Adrenal gland (tissue), 9 donors: ENCODE measurements at regions not wholly inside any gene's neighbourhood (a gene's known extent, or its start where the extent isn't known, plus 50 kb on each side); places are given as distances from the start of the nearest gene placed in this dataset.

ENCODE experiments used
- DNase-seq, 7 donors: peaks; one replicate each; pipeline ENCODE4 v3.0.0-alpha.2; 2019 to 2020
- H3K27ac ChIP-seq, 5 donors: fragments of 200-600 bp; sonication (generic) in 4 of 5; 1 replicate in 3 of 5; 2 replicates in 2 of 5; pipeline versions ENCODE4 v1.5.1 to v1.8.0; 2016 to 2020; ENCODE audit warnings: mild to moderate bottlenecking in 1 of 5
- H3K27me3 ChIP-seq: fragments of 200-600 bp; 2 replicates; pipeline ENCODE4 v1.8.0; 2021
- H3K36me3 ChIP-seq, 2 donors: fragments of 200-600 bp; replicated peaks in 1 of 2; 1 replicate in 1 of 2; 2 replicates in 1 of 2; pipeline versions ENCODE4 v1.5.1 to v1.8.0; 2018 to 2022
- H3K4me1 ChIP-seq, 2 donors: fragments of 200-600 bp; replicated peaks in 1 of 2; 1 replicate in 1 of 2; 2 replicates in 1 of 2; pipeline versions ENCODE4 v1.5.1 to v1.8.0; 2018 to 2021
- H3K4me3 ChIP-seq, 4 donors: fragments of 200-600 bp; sonication (generic) in 3 of 4; one replicate each; pipeline ENCODE4 v1.5.1; 2016 to 2018
- H3K9me3 ChIP-seq, 3 donors: fragments of 200-600 bp; sonication (generic) in 1 of 3; replicated peaks in 1 of 3; 1 replicate in 2 of 3; 2 replicates in 1 of 3; pipeline versions ENCODE4 v1.5.1 to v1.8.0; 2016 to 2021
- POLR2A ChIP-seq, 2 donors: fragments of 450-650 bp; IDR thresholded peaks; one replicate each; pipeline ENCODE4 v1.6.1; 2017; ENCODE audit warnings: antibody characterized with exemption in 2 of 2, mild to moderate bottlenecking in 2 of 2, moderate library complexity in 1 of 2
- WGBS, 4 donors: extraction: QIAGEN DNeasy Blood & Tissue Kit in 2 of 4; methylation state at CpG; one replicate each; pipeline versions ENCODE4 v1.1.5 to v1.1.7; 2013 to 2017; 5-methylcytosine and 5-hydroxymethylcytosine counted together
- intact Hi-C, 2 donors: fragments of 100-400 bp; cut with DNase I; formaldehyde crosslinking; loops; one replicate each; pipeline versions ENCODE4 v1.14.1 to v1.15.0; 2022 to 2023
- TF ChIP-seq, protein P1 (sequence below), 6 experiments: fragments of 450-650 bp in 4 of 6; fragments of 200-600 bp in 2 of 6; sonication (generic) in 1 of 6; IDR thresholded peaks; 1 replicate in 5 of 6; 2 replicates in 1 of 6; pipeline versions ENCODE4 v1.5.1 to v1.8.0; 2016 to 2021; ENCODE audit warnings: antibody characterized with exemption in 6 of 6, mild to moderate bottlenecking in 2 of 6, moderate library complexity in 1 of 6
- donor health status: healthy with polysubstance abuse.
- donor health status: Bipolar disorder and iron deficiency.
- donor health status: DM: yes; HTN: yes; CAD: no.
- donor health status: DM: no; HTN: no; CAD: no.
- donor health status: DM: no; HTN: no; CAD: no.

DNA sequence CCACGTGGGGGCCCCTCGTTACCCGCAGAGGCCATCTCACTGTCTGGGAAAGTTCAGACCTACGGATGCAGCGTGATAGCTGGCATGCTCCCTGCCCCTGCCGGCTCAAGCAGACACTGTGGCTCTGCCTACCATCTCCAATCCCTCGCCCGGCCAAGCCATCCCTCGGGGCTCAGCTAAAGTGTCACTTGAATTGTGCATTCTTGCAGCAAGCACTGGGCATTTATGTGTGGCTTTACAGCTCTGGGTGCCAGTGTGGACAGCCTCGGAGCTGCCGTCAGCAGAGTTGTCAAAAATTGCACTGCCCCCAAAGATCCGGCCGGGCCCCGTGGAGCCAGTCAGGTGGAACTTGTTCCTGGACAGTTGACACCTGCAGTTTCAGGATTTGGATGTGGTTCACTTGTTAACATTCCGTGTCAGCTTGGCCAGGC lies 75.0 kb upstream of the FGF3 start:
- Histone ChIP-seq H3K4me1 (peaks cover 6 to 21% of the 10 kb centered on the region in 2 donors), H3K27me3 (no peaks in the 10 kb centered on the region), H3K36me3 (no peaks in the 10 kb centered on the region), H3K27ac (no peak overlapping the region), H3K9me3 (no peaks in the 10 kb centered on the region), H3K4me3 (no peak overlapping the region)
- 83 to 90% (median 87%) methylated on average over 7 to 15 of the region's 15 CpGs for WGBS, 4 donors
- no peak for TF ChIP-seq POLR2A (IDR thresholded peaks at IDR 0.05)
- TF ChIP-seq, protein P1, sequence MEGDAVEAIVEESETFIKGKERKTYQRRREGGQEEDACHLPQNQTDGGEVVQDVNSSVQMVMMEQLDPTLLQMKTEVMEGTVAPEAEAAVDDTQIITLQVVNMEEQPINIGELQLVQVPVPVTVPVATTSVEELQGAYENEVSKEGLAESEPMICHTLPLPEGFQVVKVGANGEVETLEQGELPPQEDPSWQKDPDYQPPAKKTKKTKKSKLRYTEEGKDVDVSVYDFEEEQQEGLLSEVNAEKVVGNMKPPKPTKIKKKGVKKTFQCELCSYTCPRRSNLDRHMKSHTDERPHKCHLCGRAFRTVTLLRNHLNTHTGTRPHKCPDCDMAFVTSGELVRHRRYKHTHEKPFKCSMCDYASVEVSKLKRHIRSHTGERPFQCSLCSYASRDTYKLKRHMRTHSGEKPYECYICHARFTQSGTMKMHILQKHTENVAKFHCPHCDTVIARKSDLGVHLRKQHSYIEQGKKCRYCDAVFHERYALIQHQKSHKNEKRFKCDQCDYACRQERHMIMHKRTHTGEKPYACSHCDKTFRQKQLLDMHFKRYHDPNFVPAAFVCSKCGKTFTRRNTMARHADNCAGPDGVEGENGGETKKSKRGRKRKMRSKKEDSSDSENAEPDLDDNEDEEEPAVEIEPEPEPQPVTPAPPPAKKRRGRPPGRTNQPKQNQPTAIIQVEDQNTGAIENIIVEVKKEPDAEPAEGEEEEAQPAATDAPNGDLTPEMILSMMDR (IDR thresholded peaks at IDR 0.05), result no peak
- no peak for DNase-seq
- intact Hi-C loops, result no loop called here

DNA sequence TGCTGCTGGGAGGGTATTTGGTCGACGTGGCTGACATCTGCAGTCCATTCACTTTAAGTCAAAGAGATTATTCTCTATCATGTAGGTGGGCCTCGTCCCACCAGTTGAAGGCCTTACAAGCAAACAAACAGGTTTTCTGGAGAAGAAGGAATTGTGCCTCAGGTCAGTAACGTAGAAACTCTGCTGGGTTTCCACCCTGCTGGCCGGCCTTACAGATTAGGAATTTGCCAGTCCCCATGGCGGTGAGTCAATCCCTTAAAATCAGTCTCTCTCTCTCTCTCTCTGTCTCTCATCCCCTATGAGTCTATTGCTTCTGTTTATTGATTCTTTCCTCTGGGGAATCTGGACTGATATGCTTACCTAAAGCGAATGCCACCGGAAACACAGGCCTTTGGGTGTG lies 75.4 kb upstream of the FGF3 start:
- Histone ChIP-seq H3K27me3 (no peaks in the 10 kb centered on the region), H3K4me3 (no peak overlapping the region), H3K36me3 (no peaks in the 10 kb centered on the region), H3K4me1 (peaks cover 6 to 21% of the 10 kb centered on the region in 2 donors), H3K9me3 (no peaks in the 10 kb centered on the region), H3K27ac (no peak overlapping the region)
- intact Hi-C loops, result no loop called here
- DNase-seq, result no peak
- 86 to 94% (median 92%) methylated on average over 8 of the region's 8 CpGs for WGBS, 4 donors
- TF ChIP-seq POLR2A (IDR thresholded peaks at IDR 0.05), result no peak
- TF ChIP-seq, protein P1 (IDR thresholded peaks at IDR 0.05), result no peak

DNA sequence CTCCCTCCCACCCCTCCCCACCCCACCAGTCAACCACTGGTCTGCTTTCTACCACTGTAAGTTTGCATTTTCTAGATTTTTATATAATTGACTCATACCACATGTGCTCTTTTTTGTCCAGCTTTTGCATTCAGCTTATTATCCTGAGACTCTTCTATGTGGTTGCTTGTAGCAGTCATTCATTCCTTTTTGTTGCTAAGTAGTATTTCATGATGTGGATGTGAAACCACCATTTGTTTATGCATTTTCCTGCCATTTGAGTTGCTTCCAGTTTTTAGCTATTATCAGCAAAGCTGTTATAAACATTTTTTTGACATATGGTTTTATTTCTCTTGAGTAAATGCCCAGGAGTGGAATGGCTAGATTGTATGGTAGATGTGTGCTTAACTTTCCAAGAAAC lies 77.0 kb upstream of the FGF3 start:
- TF ChIP-seq POLR2A (IDR thresholded peaks at IDR 0.05), result no peak
- TF ChIP-seq, protein P1 (IDR thresholded peaks at IDR 0.05), result no peak
- H3K9me3 ChIP-seq, result no peaks in the 10 kb centered on the region
- intact Hi-C loops, result no loop called here

DNA sequence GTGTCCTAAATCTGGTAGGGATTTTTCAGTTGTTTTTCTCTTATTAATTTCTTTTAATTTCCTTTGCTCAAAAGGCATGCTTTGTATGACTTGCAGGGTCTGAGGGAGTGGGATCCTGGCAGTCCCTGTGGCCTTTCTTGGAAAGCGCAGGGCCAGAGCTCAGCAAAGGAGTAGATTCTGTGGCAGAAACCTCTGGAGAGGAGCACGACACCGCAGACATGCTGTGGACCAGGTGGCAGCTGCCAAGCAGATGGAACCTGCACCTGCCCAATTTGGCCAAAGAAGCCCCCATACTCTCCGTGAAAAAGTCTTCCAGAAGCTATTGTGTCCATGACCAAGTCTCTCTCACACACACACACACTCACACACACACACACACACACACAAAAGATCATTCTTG lies 78.9 kb upstream of the FGF3 start:
- DNase-seq, result no peak
- intact Hi-C loops, result no loop called here
- WGBS, 4 donors, result 89 to 95% (median 92%) methylated on average over 2 to 4 of the region's 4 CpGs
- no peak overlapping the region for H3K27ac ChIP-seq
- H3K4me3 ChIP-seq, result no peak overlapping the region
- peaks cover 9 to 16% of the 10 kb centered on the region in 2 donors for H3K4me1 ChIP-seq
- TF ChIP-seq, protein P1 (IDR thresholded peaks at IDR 0.05), result no peak
- no peak for TF ChIP-seq POLR2A (IDR thresholded peaks at IDR 0.05)
- H3K36me3 ChIP-seq, result no peaks in the 10 kb centered on the region
- H3K27me3 ChIP-seq, result no peaks in the 10 kb centered on the region
- no peaks in the 10 kb centered on the region for H3K9me3 ChIP-seq

More for the DNA sequence above, 77.0 kb upstream of the FGF3 start:
- no peaks in the 10 kb centered on the region for H3K27me3 ChIP-seq
- no peaks in the 10 kb centered on the region for H3K36me3 ChIP-seq
- DNase-seq, result no peak
- no peak overlapping the region for H3K27ac ChIP-seq
- no peak overlapping the region for H3K4me3 ChIP-seq
- H3K4me1 ChIP-seq, result peaks cover 15 to 28% of the 10 kb centered on the region in 2 donors
